Sigmoid colon (tissue), 6 donors: ENCODE measurements at regions not wholly inside any gene's neighbourhood (a gene's known extent, or its start where the extent isn't known, plus 50 kb on each side); places are given as distances from the start of the nearest gene placed in this dataset.

Experiments
- DNase-seq: peaks from one replicate; pipeline ENCODE4 v3.0.0-alpha.2; 2019
- H3K27ac ChIP-seq, 4 donors: fragments of 200-600 bp; sonication (generic); one replicate each; pipeline ENCODE4 v1.5.1; 2016 to 2019; ENCODE audit warnings: mild to moderate bottlenecking in 1 of 4
- H3K27me3 ChIP-seq, 3 donors: fragments of 200-600 bp; sonication (generic); one replicate each; pipeline ENCODE4 v1.5.1; 2019; ENCODE audit warnings: mild to moderate bottlenecking in 1 of 3
- H3K36me3 ChIP-seq, 4 donors: fragments of 200-600 bp; sonication (generic); one replicate each; pipeline ENCODE4 v1.5.1; 2016 to 2019
- H3K4me1 ChIP-seq, 4 donors: fragments of 200-600 bp; sonication (generic); one replicate each; pipeline ENCODE4 v1.5.1; 2017 to 2019
- H3K4me3 ChIP-seq, 4 donors: fragments of 200-600 bp; sonication (generic); one replicate each; pipeline ENCODE4 v1.5.1; 2017 to 2019; ENCODE audit warnings: mild to moderate bottlenecking in 2 of 4, moderate library complexity in 1 of 4
- H3K9me3 ChIP-seq, 4 donors: fragments of 200-600 bp in 3 of 4; sonication (generic) in 3 of 4; one replicate each; pipeline versions ENCODE4 v1.5.1 to v1.6.1; 2013 to 2019
- EP300 ChIP-seq, 4 donors: sonication (generic); formaldehyde crosslinking; IDR thresholded peaks; one replicate each; pipeline ENCODE4 v1.6.1; 2017; ENCODE audit warnings: antibody characterized with exemption in 4 of 4
- POLR2A ChIP-seq, 2 donors: fragments of 450-650 bp; IDR thresholded peaks; one replicate each; pipeline ENCODE4 v1.6.1; 2016; ENCODE audit warnings: antibody characterized with exemption in 2 of 2, mild to moderate bottlenecking in 2 of 2, moderate library complexity in 2 of 2
- POLR2AphosphoS5 ChIP-seq, 4 donors: sonication (generic); formaldehyde crosslinking; IDR thresholded peaks; one replicate each; pipeline ENCODE4 v1.6.1; 2017; ENCODE audit warnings: antibody characterized with exemption in 4 of 4
- WGBS, 2 donors: extraction: QIAGEN DNeasy Blood & Tissue Kit; methylation state at CpG; one replicate each; pipeline ENCODE4 v1.1.7; 2013; 5-methylcytosine and 5-hydroxymethylcytosine counted together
- intact Hi-C: fragments of 100-400 bp; cut with DNase I; formaldehyde crosslinking; loops from one replicate; pipeline ENCODE4 v1.15.1; 2023
- TF ChIP-seq, protein P1 (sequence below), 4 experiments: fragments of 450-650 bp in 3 of 4; fragments of 200-600 bp in 1 of 4; IDR thresholded peaks; one replicate each; pipeline ENCODE4 v1.5.1; 2016 to 2019; ENCODE audit warnings: antibody characterized with exemption in 4 of 4, mild to moderate bottlenecking in 3 of 4, moderate library complexity in 2 of 4
- donor health status: healthy with polysubstance abuse.
- donor health status: healthy.

DNA sequence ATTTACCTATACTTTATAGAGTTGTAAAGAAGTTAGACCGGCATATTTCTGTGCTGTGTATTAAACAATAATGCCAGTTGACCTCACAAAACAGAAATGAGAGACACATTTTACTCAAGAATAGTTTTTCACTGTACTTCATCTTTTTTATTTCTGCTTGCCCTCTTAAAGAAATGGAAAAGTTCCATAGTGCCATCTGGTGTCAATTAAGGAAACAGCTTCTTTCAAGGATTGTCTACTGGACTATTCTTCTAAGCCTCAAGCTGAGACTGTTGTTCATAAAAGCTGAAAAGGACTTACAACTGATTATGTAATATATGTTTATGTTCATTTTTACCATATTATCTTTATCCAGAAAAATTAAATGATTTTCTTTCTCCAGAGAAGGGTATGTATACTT, 1523.7 kb downstream of the ARAP2 start:
- intact Hi-C loops = no loop called here
- DNase-seq = no peak
- 4 to 6% methylated on average over 1 of the region's 1 CpG for WGBS, 2 donors

DNA sequence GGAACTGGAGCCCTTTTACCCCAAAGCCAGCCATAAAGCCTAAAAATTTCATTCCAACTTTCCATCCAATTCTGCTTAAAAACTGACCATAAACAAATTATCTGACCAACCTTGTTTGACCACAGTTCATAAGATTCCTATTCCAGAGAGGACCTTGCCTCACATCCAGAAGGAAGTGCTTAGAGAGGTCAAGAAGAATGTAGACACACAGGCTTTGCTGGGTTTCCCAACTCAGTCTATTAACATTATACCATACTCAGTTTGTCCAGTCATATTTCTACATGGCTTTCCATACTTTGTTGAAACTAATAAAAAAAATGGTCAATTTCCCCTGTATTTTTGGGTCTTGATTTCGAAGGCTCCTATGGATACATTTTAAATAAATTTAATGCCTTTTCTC, 1522.5 kb downstream of the ARAP2 start:
- TF ChIP-seq EP300 (IDR thresholded peaks at IDR 0.05) (no peak), POLR2A (IDR thresholded peaks at IDR 0.05) (no peak)
- Histone ChIP-seq H3K36me3 (no peaks in the 10 kb centered on the region), H3K9me3 (no peaks in the 10 kb centered on the region), H3K4me1 (peaks cover 0 to 3% (median 0%) of the 10 kb centered on the region in 4 donors), H3K27ac (no peak overlapping the region), H3K27me3 (no peaks in the 10 kb centered on the region), H3K4me3 (no peak overlapping the region)
- 77 to 80% methylated on average over 1 of the region's 1 CpG for WGBS, 2 donors
- intact Hi-C loops = no loop called here
- no peak for DNase-seq

More for the DNA sequence above, 1523.7 kb downstream of the ARAP2 start:
- no peak overlapping the region for H3K4me3 ChIP-seq
- TF ChIP-seq POLR2A (IDR thresholded peaks at IDR 0.05) (no peak), EP300 (IDR thresholded peaks at IDR 0.05) (no peak), POLR2AphosphoS5 (IDR thresholded peaks at IDR 0.05) (no peak)
- TF ChIP-seq, protein P1, sequence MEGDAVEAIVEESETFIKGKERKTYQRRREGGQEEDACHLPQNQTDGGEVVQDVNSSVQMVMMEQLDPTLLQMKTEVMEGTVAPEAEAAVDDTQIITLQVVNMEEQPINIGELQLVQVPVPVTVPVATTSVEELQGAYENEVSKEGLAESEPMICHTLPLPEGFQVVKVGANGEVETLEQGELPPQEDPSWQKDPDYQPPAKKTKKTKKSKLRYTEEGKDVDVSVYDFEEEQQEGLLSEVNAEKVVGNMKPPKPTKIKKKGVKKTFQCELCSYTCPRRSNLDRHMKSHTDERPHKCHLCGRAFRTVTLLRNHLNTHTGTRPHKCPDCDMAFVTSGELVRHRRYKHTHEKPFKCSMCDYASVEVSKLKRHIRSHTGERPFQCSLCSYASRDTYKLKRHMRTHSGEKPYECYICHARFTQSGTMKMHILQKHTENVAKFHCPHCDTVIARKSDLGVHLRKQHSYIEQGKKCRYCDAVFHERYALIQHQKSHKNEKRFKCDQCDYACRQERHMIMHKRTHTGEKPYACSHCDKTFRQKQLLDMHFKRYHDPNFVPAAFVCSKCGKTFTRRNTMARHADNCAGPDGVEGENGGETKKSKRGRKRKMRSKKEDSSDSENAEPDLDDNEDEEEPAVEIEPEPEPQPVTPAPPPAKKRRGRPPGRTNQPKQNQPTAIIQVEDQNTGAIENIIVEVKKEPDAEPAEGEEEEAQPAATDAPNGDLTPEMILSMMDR (IDR thresholded peaks at IDR 0.05) = peak in 1 of 4 experiments; percentile 18
- H3K36me3 ChIP-seq = no peaks in the 10 kb centered on the region
- H3K27me3 ChIP-seq = no peaks in the 10 kb centered on the region
- H3K27ac ChIP-seq = no peak overlapping the region
- H3K9me3 ChIP-seq = no peaks in the 10 kb centered on the region
- peaks cover 0 to 3% (median 0%) of the 10 kb centered on the region in 4 donors for H3K4me1 ChIP-seq

DNA sequence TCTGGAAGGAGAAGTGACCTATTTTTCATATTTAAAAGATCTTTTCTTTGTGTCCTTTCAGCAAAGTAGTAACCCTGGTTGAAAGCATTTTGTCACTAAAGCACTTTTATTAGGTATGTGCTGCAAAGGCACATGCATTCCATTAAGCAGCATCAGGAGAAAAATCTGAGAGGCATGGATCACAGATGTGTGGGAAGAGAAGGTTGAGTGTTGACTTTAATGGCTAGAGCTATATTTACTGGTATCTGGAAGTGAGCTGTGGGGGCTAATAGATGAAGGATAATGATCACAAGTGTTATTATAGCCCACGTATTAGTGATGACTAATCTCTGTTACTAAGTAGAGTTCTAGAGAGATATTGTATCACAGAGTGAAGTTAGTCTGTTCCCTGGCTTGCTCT, 1520.7 kb downstream of the ARAP2 start:
- DNase-seq = no peak
- Histone ChIP-seq H3K4me1 (peaks cover 0 to 2% (median 0%) of the 10 kb centered on the region in 4 donors), H3K4me3 (no peak overlapping the region), H3K9me3 (no peaks in the 10 kb centered on the region), H3K27me3 (no peaks in the 10 kb centered on the region), H3K36me3 (no peaks in the 10 kb centered on the region), H3K27ac (no peak overlapping the region)
- intact Hi-C loops = no loop called here
- TF ChIP-seq POLR2A (IDR thresholded peaks at IDR 0.05) = no peak
- no peak for TF ChIP-seq EP300 (IDR thresholded peaks at IDR 0.05)
- TF ChIP-seq, protein P1 (IDR thresholded peaks at IDR 0.05) = no peak
- TF ChIP-seq POLR2AphosphoS5 (IDR thresholded peaks at IDR 0.05) = no peak
- 77 to 78% methylated on average over 1 of the region's 1 CpG for WGBS, 2 donors

DNA sequence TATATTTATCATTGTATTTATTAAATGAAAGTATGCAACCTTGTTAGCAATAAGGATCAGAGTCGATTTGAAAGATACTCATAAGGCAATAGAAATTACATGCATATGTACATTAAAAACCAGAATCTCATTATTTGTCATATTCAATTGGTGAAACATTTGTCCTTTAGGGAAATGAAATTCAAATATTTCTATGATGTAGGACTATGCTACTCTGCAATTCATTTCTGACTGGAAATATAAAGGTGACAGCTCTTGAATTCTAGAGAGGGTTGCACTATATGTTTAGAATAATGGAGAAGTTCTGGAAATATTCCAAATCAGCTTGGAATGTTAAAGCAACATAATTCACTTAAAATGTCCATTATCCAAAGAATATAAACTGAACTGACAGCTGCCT, 1519.8 kb downstream of the ARAP2 start:
- Histone ChIP-seq H3K4me1 (no peaks in the 10 kb centered on the region), H3K27me3 (no peaks in the 10 kb centered on the region), H3K27ac (no peak overlapping the region), H3K4me3 (no peak overlapping the region), H3K9me3 (no peaks in the 10 kb centered on the region), H3K36me3 (no peaks in the 10 kb centered on the region)
- no peak for TF ChIP-seq POLR2AphosphoS5 (IDR thresholded peaks at IDR 0.05)
- TF ChIP-seq EP300 (IDR thresholded peaks at IDR 0.05) = no peak
- TF ChIP-seq, protein P1 (IDR thresholded peaks at IDR 0.05) = no peak
- no peak for TF ChIP-seq POLR2A (IDR thresholded peaks at IDR 0.05)
- DNase-seq = no peak
- intact Hi-C loops = no loop called here
- whole genome bisulfite sequencing, 2 donors = 47 to 77% methylated on average over 1 of the region's 1 CpG

DNA sequence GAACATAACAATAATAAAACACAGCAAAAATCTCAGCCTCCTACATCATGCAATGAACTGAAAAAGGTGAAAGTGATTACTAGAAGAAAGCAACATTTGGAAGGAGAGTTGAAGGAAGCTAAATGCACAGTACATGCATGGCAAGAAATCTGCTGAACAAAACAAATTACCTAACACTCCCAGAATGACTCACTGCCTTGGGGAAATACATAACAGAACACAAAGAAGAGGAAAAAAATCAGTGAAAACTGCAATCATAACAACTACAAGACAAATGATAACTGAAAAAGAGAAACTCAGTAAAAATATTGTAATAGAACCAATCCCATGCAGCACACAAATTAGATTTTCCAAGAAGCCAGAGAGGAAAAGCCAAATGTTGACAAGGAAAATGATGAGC, 1513.2 kb downstream of the ARAP2 start:
- no peak for DNase-seq
- Histone ChIP-seq H3K27ac (no peak overlapping the region), H3K4me1 (no peaks in the 10 kb centered on the region), H3K36me3 (no peaks in the 10 kb centered on the region), H3K4me3 (no peak overlapping the region), H3K9me3 (no peaks in the 10 kb centered on the region), H3K27me3 (no peaks in the 10 kb centered on the region)
- TF ChIP-seq, protein P1 (IDR thresholded peaks at IDR 0.05) = no peak
- TF ChIP-seq EP300 (IDR thresholded peaks at IDR 0.05) = no peak
- TF ChIP-seq POLR2AphosphoS5 (IDR thresholded peaks at IDR 0.05) = no peak
- no peak for TF ChIP-seq POLR2A (IDR thresholded peaks at IDR 0.05)
- intact Hi-C loops = no loop called here
